Astrocyte (in vitro differentiated cells and primary cell): ENCODE measurements at regions not wholly inside any gene's neighbourhood (a gene's known extent, or its start where the extent isn't known, plus 50 kb on each side); places are given as distances from the start of the nearest gene placed in this dataset.
"Not testable (repeated sequence)": the region's sequence is repeated elsewhere in the genome, so short reads cannot be mapped to it uniquely, and the experiment has no call there.

ENCODE experiments used
- DNase-seq: peaks from one replicate; pipeline ENCODE4 v3.0.0-alpha.2; 2010; ENCODE audit warnings: low read depth
- FAIRE-seq: peaks from 2 replicates; lab custom pipeline; 2011; peaks lifted over from hg19 to GRCh38; lab: Jason Lieb, UNC
- H2AFZ ChIP-seq: 2 replicates; pipeline ENCODE4 v1.6.0; 2012; ENCODE audit warnings: low read depth, low read length, inconsistent platforms
- H3K27ac ChIP-seq: 2 replicates; pipeline ENCODE4 v1.5.1; 2011; ENCODE audit warnings: low read depth, low read length, inconsistent platforms
- H3K27me3 ChIP-seq: 2 replicates; pipeline ENCODE4 v1.6.0; 2011; ENCODE audit warnings: low read length, inconsistent platforms; ENCODE audit not compliant: insufficient read depth
- H3K36me3 ChIP-seq: 2 replicates; pipeline ENCODE4 v1.5.1; 2011; ENCODE audit warnings: low read length, inconsistent platforms; ENCODE audit not compliant: insufficient read depth
- H3K4me1 ChIP-seq: 2 replicates; pipeline ENCODE4 v1.5.1; 2011; ENCODE audit warnings: low read length, inconsistent platforms; ENCODE audit not compliant: insufficient read depth
- H3K4me2 ChIP-seq: 2 replicates; pipeline ENCODE4 v1.6.0; 2012; ENCODE audit warnings: low read length, inconsistent platforms
- H3K4me3 ChIP-seq: 2 replicates; pipeline ENCODE4 v1.5.1; 2011; ENCODE audit warnings: low read depth, mild to moderate bottlenecking, low read length, inconsistent platforms; ENCODE audit not compliant: insufficient read depth
- H3K79me2 ChIP-seq: 2 replicates; pipeline ENCODE4 v1.6.0; 2012; ENCODE audit warnings: mild to moderate bottlenecking, low read length, inconsistent platforms; ENCODE audit not compliant: insufficient read depth
- H3K9ac ChIP-seq: 2 replicates; pipeline ENCODE4 v1.6.0; 2012; ENCODE audit warnings: mild to moderate bottlenecking, low read length, inconsistent platforms
- H3K9me3 ChIP-seq: 2 replicates; pipeline ENCODE4 v1.5.1; 2012; ENCODE audit warnings: low read depth, mild to moderate bottlenecking, low read length, inconsistent platforms; ENCODE audit not compliant: insufficient read depth
- H4K20me1 ChIP-seq: 2 replicates; pipeline ENCODE4 v1.6.0; 2012; ENCODE audit warnings: low read length, inconsistent platforms; ENCODE audit not compliant: insufficient read depth
- H3K27ac Mint-ChIP-seq: one replicate; pipeline ENCODE4 v1.8.0; 2021; ENCODE audit warnings: mild to moderate bottlenecking, mixed read lengths; ENCODE audit not compliant: unreplicated experiment
- H3K27me3 Mint-ChIP-seq: one replicate; pipeline ENCODE4 v1.8.0; 2021; ENCODE audit warnings: low read depth, mixed read lengths; ENCODE audit not compliant: unreplicated experiment
- H3K36me3 Mint-ChIP-seq: one replicate; pipeline ENCODE4 v1.8.0; 2021; ENCODE audit warnings: low read depth, mixed read lengths; ENCODE audit not compliant: unreplicated experiment
- H3K4me1 Mint-ChIP-seq: one replicate; pipeline ENCODE4 v1.8.0; 2021; ENCODE audit warnings: low read depth, mixed read lengths; ENCODE audit not compliant: unreplicated experiment
- H3K4me3 Mint-ChIP-seq: one replicate; pipeline ENCODE4 v1.8.0; 2021; ENCODE audit warnings: mild to moderate bottlenecking, moderate library complexity, mixed read lengths; ENCODE audit not compliant: unreplicated experiment
- H3K9me3 Mint-ChIP-seq: one replicate; pipeline ENCODE4 v1.8.0; 2021; ENCODE audit warnings: mild to moderate bottlenecking, mixed read lengths; ENCODE audit not compliant: unreplicated experiment
- EZH2 ChIP-seq: IDR thresholded peaks from 2 replicates; pipeline ENCODE4 v1.6.1; 2012; ENCODE audit warnings: mild to moderate bottlenecking, low read length, inconsistent platforms; ENCODE audit not compliant: insufficient read depth
- TF ChIP-seq, protein P1 (sequence below): IDR thresholded peaks from 2 replicates; pipeline ENCODE4 v1.5.1; 2011; ENCODE audit warnings: low read depth, mild to moderate bottlenecking, inconsistent platforms, low read length, moderate library complexity; ENCODE audit not compliant: insufficient read depth

DNA sequence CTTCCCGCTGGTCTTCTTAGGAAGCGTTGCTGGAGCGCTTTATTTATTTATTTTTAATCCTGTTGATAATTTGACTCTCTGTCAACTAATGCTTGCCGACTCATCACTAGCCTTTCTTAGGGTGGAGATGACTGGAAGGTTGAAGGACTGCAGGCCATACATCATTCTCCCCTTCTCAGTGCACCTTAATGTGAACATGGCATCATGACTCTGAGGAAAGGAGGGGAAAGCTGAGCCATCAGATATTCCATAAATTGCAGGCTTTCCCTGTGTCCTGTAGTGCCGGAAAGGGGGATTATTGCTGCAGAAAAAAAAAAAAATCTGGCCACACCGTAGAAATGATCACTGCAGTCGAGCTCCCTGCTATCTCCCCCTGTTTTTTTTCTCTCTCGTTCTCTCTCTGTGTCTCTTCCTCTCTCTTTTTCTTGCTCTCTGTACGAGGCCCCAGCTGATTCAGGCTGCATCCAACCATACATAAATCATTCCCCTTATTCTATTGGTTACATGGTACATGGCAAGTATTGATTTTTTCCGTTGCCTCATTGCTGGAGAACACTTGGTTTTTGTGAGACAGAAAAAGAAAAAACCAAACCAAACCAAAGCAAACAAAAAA, 125.8 kb upstream of the EFEMP1 start:
- Histone ChIP-seq H2AFZ (no peak overlapping the region), H3K36me3 (no peaks in the 10 kb centered on the region), H3K27me3 (no peaks in the 10 kb centered on the region), H3K4me2 (no peak overlapping the region), H3K27ac (no peak overlapping the region), H3K4me1 (no peaks in the 10 kb centered on the region), H3K9ac (no peak overlapping the region), H3K79me2 (no peaks in the 10 kb centered on the region), H3K9me3 (no peaks in the 10 kb centered on the region), H3K4me3 (no peak overlapping the region), H4K20me1 (no peaks in the 10 kb centered on the region)
- TF ChIP-seq, protein P1, sequence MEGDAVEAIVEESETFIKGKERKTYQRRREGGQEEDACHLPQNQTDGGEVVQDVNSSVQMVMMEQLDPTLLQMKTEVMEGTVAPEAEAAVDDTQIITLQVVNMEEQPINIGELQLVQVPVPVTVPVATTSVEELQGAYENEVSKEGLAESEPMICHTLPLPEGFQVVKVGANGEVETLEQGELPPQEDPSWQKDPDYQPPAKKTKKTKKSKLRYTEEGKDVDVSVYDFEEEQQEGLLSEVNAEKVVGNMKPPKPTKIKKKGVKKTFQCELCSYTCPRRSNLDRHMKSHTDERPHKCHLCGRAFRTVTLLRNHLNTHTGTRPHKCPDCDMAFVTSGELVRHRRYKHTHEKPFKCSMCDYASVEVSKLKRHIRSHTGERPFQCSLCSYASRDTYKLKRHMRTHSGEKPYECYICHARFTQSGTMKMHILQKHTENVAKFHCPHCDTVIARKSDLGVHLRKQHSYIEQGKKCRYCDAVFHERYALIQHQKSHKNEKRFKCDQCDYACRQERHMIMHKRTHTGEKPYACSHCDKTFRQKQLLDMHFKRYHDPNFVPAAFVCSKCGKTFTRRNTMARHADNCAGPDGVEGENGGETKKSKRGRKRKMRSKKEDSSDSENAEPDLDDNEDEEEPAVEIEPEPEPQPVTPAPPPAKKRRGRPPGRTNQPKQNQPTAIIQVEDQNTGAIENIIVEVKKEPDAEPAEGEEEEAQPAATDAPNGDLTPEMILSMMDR = no peak
- TF ChIP-seq EZH2 = no peak
- Mint-ChIP-seq H3K27ac (no peak overlapping the region), H3K27me3 (peaks cover under 1% of the 10 kb centered on the region), H3K4me1 (peaks cover under 1% of the 10 kb centered on the region), H3K9me3 (no peaks in the 10 kb centered on the region), H3K4me3 (no peak overlapping the region), H3K36me3 (no peaks in the 10 kb centered on the region)
- DNase-seq = no peak
- no peak for FAIRE-seq

GRCh38 chr2:56053679-56054078, 130.1 kb upstream of the EFEMP1 start:
- FAIRE-seq (no peak), DNase-seq (no peak)
- Histone ChIP-seq H3K4me2 (no peak overlapping the region), H3K36me3 (no peaks in the 10 kb centered on the region), H4K20me1 (no peaks in the 10 kb centered on the region), H3K27ac (no peak overlapping the region), H3K27me3 (no peaks in the 10 kb centered on the region), H3K4me3 (no peak overlapping the region), H3K9ac (no peak overlapping the region), H3K9me3 (no peaks in the 10 kb centered on the region), H2AFZ (no peak overlapping the region), H3K4me1 (no peaks in the 10 kb centered on the region), H3K79me2 (no peaks in the 10 kb centered on the region)
- no peaks in the 10 kb centered on the region for H3K36me3 Mint-ChIP-seq
- TF ChIP-seq EZH2 = no peak
- TF ChIP-seq, protein P1 = no peak
- no peak overlapping the region for H3K4me3 Mint-ChIP-seq
- H3K27ac Mint-ChIP-seq = no peak overlapping the region
- peaks cover 3% of the 10 kb centered on the region for H3K9me3 Mint-ChIP-seq
- peaks cover 8% of the 10 kb centered on the region for H3K4me1 Mint-ChIP-seq
- no peaks in the 10 kb centered on the region for H3K27me3 Mint-ChIP-seq

DNA sequence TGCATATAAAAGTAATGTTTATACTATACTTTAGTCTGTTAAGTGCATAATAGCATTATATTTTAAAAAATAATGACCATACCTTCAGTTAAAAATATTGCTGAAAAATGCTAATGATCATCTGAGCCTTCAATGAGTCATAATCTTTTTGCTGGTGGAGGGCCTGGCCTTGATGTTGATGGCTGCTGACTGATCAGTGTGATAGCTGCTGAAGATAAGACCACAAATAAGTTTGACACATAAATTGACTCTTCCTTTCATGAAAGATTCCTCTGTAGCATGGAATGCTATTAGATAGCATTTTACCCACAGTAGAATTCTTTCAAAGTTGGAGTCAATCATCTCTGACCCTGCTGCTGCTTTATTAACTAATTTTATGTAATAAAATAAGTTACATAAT, 128.4 kb upstream of the CCDC85A start:
- Histone ChIP-seq H3K79me2 (no peaks in the 10 kb centered on the region), H3K4me3 (no peak overlapping the region), H3K4me1 (no peaks in the 10 kb centered on the region), H3K27me3 (no peaks in the 10 kb centered on the region), H3K9me3 (no peaks in the 10 kb centered on the region), H4K20me1 (no peaks in the 10 kb centered on the region), H3K36me3 (no peaks in the 10 kb centered on the region), H3K4me2 (no peak overlapping the region), H2AFZ (no peak overlapping the region), H3K27ac (no peak overlapping the region), H3K9ac (no peak overlapping the region)
- TF ChIP-seq EZH2 = no peak
- TF ChIP-seq, protein P1 = no peak
- no peak overlapping the region for H3K4me3 Mint-ChIP-seq
- peaks cover 8% of the 10 kb centered on the region for H3K4me1 Mint-ChIP-seq
- no peaks in the 10 kb centered on the region for H3K36me3 Mint-ChIP-seq
- peaks cover 5% of the 10 kb centered on the region for H3K9me3 Mint-ChIP-seq
- H3K27ac Mint-ChIP-seq = no peak overlapping the region
- DNase-seq (no peak), FAIRE-seq (no peak)
- no peaks in the 10 kb centered on the region for H3K27me3 Mint-ChIP-seq

- not testable (repeated sequence) for H3K4me3 Mint-ChIP-seq, H3K9ac ChIP-seq, H3K4me3 ChIP-seq, H3K27ac Mint-ChIP-seq, H3K36me3 Mint-ChIP-seq, H2AFZ ChIP-seq, H3K36me3 ChIP-seq, H3K9me3 ChIP-seq, H4K20me1 ChIP-seq, DNase-seq, H3K4me1 Mint-ChIP-seq, H3K4me2 ChIP-seq, FAIRE-seq, H3K27me3 Mint-ChIP-seq, H3K79me2 ChIP-seq, H3K27ac ChIP-seq, H3K27me3 ChIP-seq, H3K4me1 ChIP-seq
- peaks cover 10% of the 10 kb centered on the region for H3K9me3 Mint-ChIP-seq
Observed at GRCh38 chr2:56061327-56061726, 122.5 kb upstream of the CCDC85A start.
